Spleen (tissue), 11 donors: ENCODE measurements at regions not wholly inside any gene's neighbourhood (a gene's known extent, or its start where the extent isn't known, plus 50 kb on each side); places are given as distances from the start of the nearest gene placed in this dataset.

Experiments
- DNase-seq: peaks from one replicate; pipeline ENCODE4 v3.0.0-alpha.2; 2020
- H3K27ac ChIP-seq, 8 donors: fragments of 200-600 bp; sonication (generic) in 7 of 8; 1 replicate in 4 of 8; 2 replicates in 4 of 8; pipeline versions ENCODE4 v1.5.0 to v1.8.0; 2016 to 2021; ENCODE audit warnings: inconsistent platforms in 4 of 8, mild to moderate bottlenecking in 4 of 8, moderate library complexity in 1 of 8
- H3K27me3 ChIP-seq, 7 donors: fragments of 200-600 bp; sonication (generic) in 6 of 7; replicated peaks in 1 of 7; 1 replicate in 4 of 7; 2 replicates in 3 of 7; pipeline versions ENCODE4 v1.5.0 to v1.8.0; 2016 to 2021; ENCODE audit warnings: inconsistent platforms in 3 of 7, mild to moderate bottlenecking in 1 of 7
- H3K36me3 ChIP-seq, 6 donors: fragments of 200-600 bp; sonication (generic) in 5 of 6; 1 replicate in 4 of 6; 2 replicates in 2 of 6; pipeline versions ENCODE4 v1.5.0 to v1.8.0; 2016 to 2021; ENCODE audit warnings: inconsistent platforms in 2 of 6
- H3K4me1 ChIP-seq, 6 donors: fragments of 200-600 bp; sonication (generic) in 5 of 6; 1 replicate in 3 of 6; 2 replicates in 3 of 6; pipeline versions ENCODE4 v1.5.0 to v1.8.0; 2016 to 2021; ENCODE audit warnings: inconsistent platforms in 3 of 6
- H3K4me3 ChIP-seq, 8 donors: fragments of 200-600 bp; sonication (generic) in 7 of 8; 1 replicate in 4 of 8; 2 replicates in 4 of 8; pipeline versions ENCODE4 v1.5.0 to v1.8.0; 2016 to 2021; ENCODE audit warnings: inconsistent platforms in 4 of 8, mild to moderate bottlenecking in 4 of 8, moderate library complexity in 2 of 8
- H3K9me3 ChIP-seq, 8 donors: fragments of 200-600 bp; sonication (generic) in 7 of 8; 1 replicate in 4 of 8; 2 replicates in 4 of 8; pipeline versions ENCODE4 v1.5.0 to v1.8.0; 2016 to 2021; ENCODE audit warnings: inconsistent platforms in 4 of 8
- CTCF ChIP-seq, 11 experiments: fragments of 200-600 bp in 7 of 11; fragments of 450-650 bp in 4 of 11; sonication (generic) in 4 of 11; IDR thresholded peaks in 8 of 11; conservative IDR thresholded peaks in 3 of 11; 1 replicate in 7 of 11; 2 replicates in 4 of 11; pipeline versions ENCODE4 v1.4.0 to v1.8.0; 2016 to 2021; ENCODE audit warnings: antibody characterized with exemption in 11 of 11, inconsistent platforms in 4 of 11, mild to moderate bottlenecking in 1 of 11
- POLR2A ChIP-seq, 3 donors: fragments of 450-650 bp; IDR thresholded peaks; one replicate each; pipeline ENCODE4 v1.5.1; 2017; ENCODE audit warnings: antibody characterized with exemption in 3 of 3, mild to moderate bottlenecking in 1 of 3
- POLR2AphosphoS5 ChIP-seq, 3 donors: sonication (generic); formaldehyde crosslinking; IDR thresholded peaks; one replicate each; pipeline ENCODE4 v1.5.1; 2017; ENCODE audit warnings: antibody characterized with exemption in 3 of 3
- WGBS, 5 donors: extraction: QIAGEN DNeasy Blood & Tissue Kit in 3 of 5; methylation state at CpG; one replicate each; pipeline versions ENCODE4 v1.1.5 to v1.1.7; 2013 to 2018; 5-methylcytosine and 5-hydroxymethylcytosine counted together
- intact Hi-C: fragments of 100-400 bp; cut with DNase I; formaldehyde crosslinking; loops from one replicate; pipeline ENCODE4 v1.15.0; 2023; ENCODE audit warnings: low total_unique reads
- donor health status: healthy with polysubstance abuse.
- donor health status: DM: no; HTN: no; CAD: no; lungs with moderate emphysema.
- donor health status: DM: no; HTN: no; CAD: no.
- donor health status: Bipolar disorder and iron deficiency.
- donor health status: healthy.
- donor health status: DM: no; HTN: no; CAD: no.
- donor health status: DM: yes; HTN: yes; CAD: no.

GRCh38 chr13:63381078-63381859, 1965.6 kb upstream of the PCDH20 start:
- TF ChIP-seq CTCF (IDR thresholded peaks at IDR 0.05 in 8 of 11, conservative IDR thresholded peaks at IDR 0.05 in 3 of 11), result no peak
- no peak for TF ChIP-seq POLR2A (IDR thresholded peaks at IDR 0.05)
- TF ChIP-seq POLR2AphosphoS5 (IDR thresholded peaks at IDR 0.05), result no peak
- intact Hi-C loops, result no loop called here
- Histone ChIP-seq H3K4me1 (no peaks in the 10 kb centered on the region), H3K4me3 (no peak overlapping the region), H3K9me3 (peaks cover 0 to 30% (median 10%) of the 10 kb centered on the region in 8 donors), H3K27ac (no peak overlapping the region), H3K27me3 (no peaks in the 10 kb centered on the region), H3K36me3 (no peaks in the 10 kb centered on the region)
- no peak for DNase-seq
- 61 to 71% (median 68%) methylated on average over 2 of the region's 2 CpGs for WGBS, 5 donors

GRCh38 chr13:63377986-63378385, 1962.3 kb upstream of the PCDH20 start:
- DNase-seq, result no peak
- H3K27ac ChIP-seq, result no peak overlapping the region
- no peak overlapping the region for H3K4me3 ChIP-seq
- TF ChIP-seq POLR2A (IDR thresholded peaks at IDR 0.05) (no peak), CTCF (IDR thresholded peaks at IDR 0.05 in 8 of 11, conservative IDR thresholded peaks at IDR 0.05 in 3 of 11) (no peak), POLR2AphosphoS5 (IDR thresholded peaks at IDR 0.05) (no peak)
- 70 to 84% (median 75%) methylated on average over 2 of the region's 2 CpGs for WGBS, 5 donors
- H3K9me3 ChIP-seq, result peaks cover 0 to 24% (median 10%) of the 10 kb centered on the region in 8 donors
- no peaks in the 10 kb centered on the region for H3K4me1 ChIP-seq
- intact Hi-C loops, result no loop called here
- H3K27me3 ChIP-seq, result no peaks in the 10 kb centered on the region
- no peaks in the 10 kb centered on the region for H3K36me3 ChIP-seq

GRCh38 chr13:63370101-63370500, 1954.5 kb upstream of the PCDH20 start:
- DNase-seq, result no peak
- intact Hi-C loops, result no loop called here
- H3K36me3 ChIP-seq, result no peaks in the 10 kb centered on the region
- WGBS, 5 donors, result 33 to 53% (median 38%) methylated on average over 1 of the region's 1 CpG
- no peaks in the 10 kb centered on the region for H3K4me1 ChIP-seq
- H3K27ac ChIP-seq, result no peak overlapping the region
- no peaks in the 10 kb centered on the region for H3K27me3 ChIP-seq
- H3K9me3 ChIP-seq, result peaks cover 0 to 10% (median 6%) of the 10 kb centered on the region in 8 donors
- no peak for TF ChIP-seq POLR2A (IDR thresholded peaks at IDR 0.05)
- no peak for TF ChIP-seq CTCF (IDR thresholded peaks at IDR 0.05 in 8 of 11, conservative IDR thresholded peaks at IDR 0.05 in 3 of 11)
- TF ChIP-seq POLR2AphosphoS5 (IDR thresholded peaks at IDR 0.05), result no peak
- no peak overlapping the region for H3K4me3 ChIP-seq

- no peaks in the 10 kb centered on the region for H3K4me1 ChIP-seq
- H3K4me3 ChIP-seq, result no peak overlapping the region
- intact Hi-C loops, result no loop called here
- no peak for DNase-seq
- H3K27me3 ChIP-seq, result no peaks in the 10 kb centered on the region
- no peak overlapping the region for H3K27ac ChIP-seq
- no peaks in the 10 kb centered on the region for H3K36me3 ChIP-seq
- WGBS, 5 donors, result 52 to 64% (median 61%) methylated on average over 3 of the region's 3 CpGs
- TF ChIP-seq POLR2AphosphoS5 (IDR thresholded peaks at IDR 0.05) (no peak), POLR2A (IDR thresholded peaks at IDR 0.05) (no peak), CTCF (IDR thresholded peaks at IDR 0.05 in 8 of 11, conservative IDR thresholded peaks at IDR 0.05 in 3 of 11) (no peak)
- peaks cover 0 to 10% (median 6%) of the 10 kb centered on the region in 8 donors for H3K9me3 ChIP-seq
These were observed 1952.0 kb upstream of the PCDH20 start for GRCh38 chr13:63367522-63368198.
